SU-DHL-6 (cell line): ENCODE measurements at regions not wholly inside any gene's neighbourhood (a gene's known extent, or its start where the extent isn't known, plus 50 kb on each side); places are given as distances from the start of the nearest gene placed in this dataset.

Source experiments
- H2AFZ ChIP-seq: fragments of 200-600 bp; sonication (generic); 2 replicates; pipeline ENCODE4 v1.6.1; 2014; ENCODE audit warnings: low read depth, mild to moderate bottlenecking, moderate library complexity, mixed read lengths, antibody characterized with exemption, low read length; ENCODE audit not compliant: severe bottlenecking
- H3F3A ChIP-seq: fragments of 200-600 bp; shearing (Covaris generic); 2 replicates; pipeline ENCODE4 v1.6.0; 2016; ENCODE audit warnings: antibody characterized with exemption, mild to moderate bottlenecking; ENCODE audit not compliant: insufficient read depth
- H3K27ac ChIP-seq: fragments of 200-600 bp; sonication (generic); 2 replicates; pipeline ENCODE4 v1.5.1; 2016; ENCODE audit warnings: low read depth, mild to moderate bottlenecking, low read length, moderate library complexity, mixed read lengths
- H3K27me3 ChIP-seq: fragments of 200-600 bp; sonication (generic), shearing (Covaris generic); 2 replicates; pipeline ENCODE4 v1.6.0; 2014; ENCODE audit warnings: mild to moderate bottlenecking, low read length
- H3K36me3 ChIP-seq: fragments of 200-600 bp; sonication (generic); 2 replicates; pipeline ENCODE4 v1.6.1; 2014; ENCODE audit warnings: mild to moderate bottlenecking, low read length, mixed read lengths
- H3K4me2 ChIP-seq: fragments of 300-600, 200-600 bp; shearing (Covaris generic), sonication (generic); 2 replicates; pipeline ENCODE4 v1.6.0; 2014; ENCODE audit warnings: low read length, low read depth, mild to moderate bottlenecking; ENCODE audit not compliant: poor library complexity, severe bottlenecking
- H3K4me3 ChIP-seq: fragments of 200-600 bp; sonication (generic); 2 replicates; pipeline ENCODE4 v1.5.1; 2014; ENCODE audit warnings: antibody characterized with exemption, low read length, mild to moderate bottlenecking, mixed read lengths; ENCODE audit not compliant: insufficient read depth, poor library complexity, severe bottlenecking
- H3K79me2 ChIP-seq: fragments of 200-600 bp; sonication (generic); 2 replicates; pipeline ENCODE4 v1.6.1; 2014; ENCODE audit warnings: mild to moderate bottlenecking, low read length, moderate library complexity; ENCODE audit not compliant: insufficient read depth
- H3K9ac ChIP-seq: fragments of 200-600 bp; sonication (generic); 2 replicates; pipeline ENCODE4 v1.7.0; 2014; ENCODE audit warnings: mild to moderate bottlenecking, low read length
- H3K9me2 ChIP-seq: fragments of 200-600 bp; sonication (generic); replicated peaks from 2 replicates; pipeline ENCODE4 v1.6.1; 2014; ENCODE audit warnings: low read length; ENCODE audit not compliant: insufficient read depth
- H3K9me3 ChIP-seq: fragments of 200-600 bp; sonication (generic); 2 replicates; pipeline ENCODE4 v1.6.1; 2014; ENCODE audit warnings: low read length, mixed read lengths; ENCODE audit not compliant: insufficient read depth
- H4K20me1 ChIP-seq: fragments of 200-600 bp; sonication (generic); 2 replicates; pipeline ENCODE4 v1.6.1; 2014; ENCODE audit warnings: low read depth, mild to moderate bottlenecking, antibody characterized with exemption, low read length, moderate library complexity, mixed read lengths
- EZH2phosphoT487 ChIP-seq: fragments of 200-600 bp; sonication (generic), shearing (Covaris generic); conservative IDR thresholded peaks from 2 replicates; pipeline ENCODE4 v1.6.1; 2018; ENCODE audit warnings: mild to moderate bottlenecking, antibody characterized with exemption, low read length, moderate library complexity, mixed read lengths
- TF ChIP-seq, protein P1 (sequence below): fragments of 200-600 bp; sonication (generic); IDR thresholded peaks from one replicate; pipeline ENCODE4 v1.5.1; 2017; ENCODE audit warnings: antibody characterized with exemption, mild to moderate bottlenecking, low read length, moderate library complexity; ENCODE audit not compliant: insufficient read depth, poor library complexity, severe bottlenecking

DNA sequence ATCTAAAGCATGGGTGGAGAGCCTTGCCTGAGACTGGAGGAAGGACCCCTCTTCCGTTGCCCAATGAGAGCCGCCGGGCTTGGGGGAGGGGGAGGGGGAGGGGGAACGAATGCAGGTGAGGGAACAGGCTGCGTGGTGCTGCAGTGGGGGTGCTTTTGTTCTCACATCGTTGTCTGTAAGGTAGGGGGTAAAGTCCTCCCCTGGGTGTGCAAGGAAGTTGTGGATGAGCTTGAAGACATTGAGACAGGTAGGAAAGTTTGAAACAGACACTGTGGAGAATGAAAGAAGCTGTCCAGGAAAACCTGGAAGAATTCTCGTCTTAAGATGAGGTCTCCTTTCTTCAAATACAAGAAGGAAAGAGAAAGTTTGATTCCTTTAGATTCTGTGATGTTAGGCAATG, 94.1 kb upstream of the LIFR start:
- TF ChIP-seq EZH2phosphoT487, result no peak
- TF ChIP-seq, protein P1, sequence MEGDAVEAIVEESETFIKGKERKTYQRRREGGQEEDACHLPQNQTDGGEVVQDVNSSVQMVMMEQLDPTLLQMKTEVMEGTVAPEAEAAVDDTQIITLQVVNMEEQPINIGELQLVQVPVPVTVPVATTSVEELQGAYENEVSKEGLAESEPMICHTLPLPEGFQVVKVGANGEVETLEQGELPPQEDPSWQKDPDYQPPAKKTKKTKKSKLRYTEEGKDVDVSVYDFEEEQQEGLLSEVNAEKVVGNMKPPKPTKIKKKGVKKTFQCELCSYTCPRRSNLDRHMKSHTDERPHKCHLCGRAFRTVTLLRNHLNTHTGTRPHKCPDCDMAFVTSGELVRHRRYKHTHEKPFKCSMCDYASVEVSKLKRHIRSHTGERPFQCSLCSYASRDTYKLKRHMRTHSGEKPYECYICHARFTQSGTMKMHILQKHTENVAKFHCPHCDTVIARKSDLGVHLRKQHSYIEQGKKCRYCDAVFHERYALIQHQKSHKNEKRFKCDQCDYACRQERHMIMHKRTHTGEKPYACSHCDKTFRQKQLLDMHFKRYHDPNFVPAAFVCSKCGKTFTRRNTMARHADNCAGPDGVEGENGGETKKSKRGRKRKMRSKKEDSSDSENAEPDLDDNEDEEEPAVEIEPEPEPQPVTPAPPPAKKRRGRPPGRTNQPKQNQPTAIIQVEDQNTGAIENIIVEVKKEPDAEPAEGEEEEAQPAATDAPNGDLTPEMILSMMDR, result no peak
- Histone ChIP-seq H3K79me2 (no peaks in the 10 kb centered on the region), H2AFZ (no peak overlapping the region), H3K9ac (no peak overlapping the region), H3F3A (no peaks in the 10 kb centered on the region), H3K4me2 (no peak overlapping the region), H3K27me3 (no peaks in the 10 kb centered on the region), H3K9me2 (no peaks in the 10 kb centered on the region), H3K9me3 (no peaks in the 10 kb centered on the region), H4K20me1 (no peaks in the 10 kb centered on the region), H3K27ac (no peak overlapping the region), H3K4me3 (no peak overlapping the region), H3K36me3 (no peaks in the 10 kb centered on the region)

DNA sequence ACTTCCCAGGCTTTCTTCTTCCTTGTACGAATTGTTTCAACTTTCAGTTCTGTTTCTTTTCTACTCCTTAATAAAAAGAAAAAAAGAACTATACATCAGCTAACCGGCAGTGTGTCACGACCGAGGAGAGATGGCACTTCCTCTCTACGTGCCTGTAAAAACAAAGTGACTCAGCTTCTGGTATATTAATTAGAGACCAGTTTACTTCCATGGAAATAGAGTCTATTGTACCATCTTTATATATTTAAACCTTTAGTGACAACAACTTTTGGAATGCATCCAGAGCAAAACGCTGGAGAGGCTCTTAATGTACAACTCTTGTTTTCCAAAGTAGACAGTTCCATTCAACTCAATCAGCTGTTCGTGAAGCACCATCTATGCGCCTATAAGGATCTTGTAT, 94.5 kb upstream of the LIFR start:
- H4K20me1 ChIP-seq, result no peaks in the 10 kb centered on the region
- H3K4me3 ChIP-seq, result no peak overlapping the region
- H3F3A ChIP-seq, result no peaks in the 10 kb centered on the region
- no peaks in the 10 kb centered on the region for H3K9me2 ChIP-seq
- H3K36me3 ChIP-seq, result no peaks in the 10 kb centered on the region
- TF ChIP-seq, protein P1, result no peak
- no peak for TF ChIP-seq EZH2phosphoT487
- H3K9ac ChIP-seq, result no peak overlapping the region
- H3K9me3 ChIP-seq, result no peaks in the 10 kb centered on the region
- H3K27ac ChIP-seq, result no peak overlapping the region
- no peaks in the 10 kb centered on the region for H3K27me3 ChIP-seq
- H3K4me2 ChIP-seq, result no peak overlapping the region
- H3K79me2 ChIP-seq, result no peaks in the 10 kb centered on the region
- H2AFZ ChIP-seq, result no peak overlapping the region

DNA sequence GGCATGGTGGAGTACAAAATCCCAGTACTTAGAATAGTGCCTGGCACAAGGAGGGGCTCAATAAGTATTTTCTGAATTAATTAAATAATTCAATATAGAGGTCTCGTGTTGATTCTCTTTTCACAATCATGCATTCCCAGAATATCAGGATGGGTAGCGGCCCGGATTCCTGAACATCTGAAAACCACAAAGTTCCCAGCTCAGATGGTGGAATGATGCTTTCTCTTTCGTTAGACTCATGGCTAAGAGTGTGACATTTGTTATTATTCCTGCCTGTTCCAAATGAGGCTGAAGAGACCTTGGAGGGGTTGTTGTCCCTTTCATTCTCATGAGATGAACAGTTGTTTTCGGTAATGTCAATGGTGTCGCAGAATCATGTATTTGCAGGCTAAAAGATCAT, 95.4 kb upstream of the LIFR start:
- H3K4me2 ChIP-seq, result no peak overlapping the region
- H3F3A ChIP-seq, result no peaks in the 10 kb centered on the region
- H3K9ac ChIP-seq, result no peak overlapping the region
- H3K27me3 ChIP-seq, result no peaks in the 10 kb centered on the region
- no peak overlapping the region for H3K27ac ChIP-seq
- H3K4me3 ChIP-seq, result no peak overlapping the region
- no peaks in the 10 kb centered on the region for H3K9me2 ChIP-seq
- TF ChIP-seq, protein P1, result no peak
- TF ChIP-seq EZH2phosphoT487, result no peak
- H3K36me3 ChIP-seq, result no peaks in the 10 kb centered on the region
- no peaks in the 10 kb centered on the region for H4K20me1 ChIP-seq
- no peak overlapping the region for H2AFZ ChIP-seq
- no peaks in the 10 kb centered on the region for H3K79me2 ChIP-seq
- H3K9me3 ChIP-seq, result no peaks in the 10 kb centered on the region

DNA sequence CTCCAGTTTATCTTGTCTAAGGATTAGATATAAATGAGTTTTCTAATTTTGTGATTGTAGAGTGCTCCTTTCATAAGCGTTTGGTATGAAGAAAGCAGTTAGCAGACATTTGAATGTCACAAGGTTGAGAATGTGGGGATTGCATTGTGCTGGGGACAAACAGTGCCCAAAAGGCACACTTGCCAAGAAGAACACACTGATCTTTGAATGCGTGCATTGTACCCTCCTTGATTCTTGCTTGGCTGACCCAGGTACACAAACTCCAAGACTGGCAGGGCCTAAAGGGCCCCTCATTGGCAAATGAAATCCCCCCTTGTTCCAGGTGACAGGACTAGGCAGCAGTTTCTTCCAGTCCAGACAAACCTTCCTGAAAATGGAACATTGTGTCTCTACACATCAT, 96.9 kb upstream of the LIFR start:
- H3K9me3 ChIP-seq, result no peaks in the 10 kb centered on the region
- H3K9me2 ChIP-seq, result no peaks in the 10 kb centered on the region
- H3K27ac ChIP-seq, result no peak overlapping the region

More for the DNA sequence above, 96.9 kb upstream of the LIFR start:
- H3F3A ChIP-seq, result no peaks in the 10 kb centered on the region
- no peaks in the 10 kb centered on the region for H3K27me3 ChIP-seq
- no peak overlapping the region for H3K4me2 ChIP-seq
- no peak for TF ChIP-seq EZH2phosphoT487
- TF ChIP-seq, protein P1, result no peak
- no peak overlapping the region for H3K4me3 ChIP-seq
- H4K20me1 ChIP-seq, result no peaks in the 10 kb centered on the region
- no peak overlapping the region for H2AFZ ChIP-seq
- no peaks in the 10 kb centered on the region for H3K79me2 ChIP-seq
- H3K36me3 ChIP-seq, result no peaks in the 10 kb centered on the region
- H3K9ac ChIP-seq, result no peak overlapping the region
